HG03025 (cell line): ENCODE measurements at regions not wholly inside any gene's neighbourhood (a gene's known extent, or its start where the extent isn't known, plus 50 kb on each side); places are given as distances from the start of the nearest gene placed in this dataset.
"Not testable (repeated sequence)": the region's sequence is repeated elsewhere in the genome, so short reads cannot be mapped to it uniquely, and the experiment has no call there.

ENCODE experiments used
- ATAC-seq: cut with Tn5 transposase; IDR thresholded peaks from one replicate; pipeline ENCODE4 v1.9.1; 2021; ENCODE audit warnings: mild to moderate bottlenecking, moderate library complexity; ENCODE audit not compliant: unreplicated experiment, low FRiP score

GRCh38 chr5:30414078-30414477 is 779.4 kb upstream of the CDH6 start:
- no peak for ATAC-seq

GRCh38 chr5:30413540-30413939 is 779.9 kb upstream of the CDH6 start:
- no peak for ATAC-seq

DNA sequence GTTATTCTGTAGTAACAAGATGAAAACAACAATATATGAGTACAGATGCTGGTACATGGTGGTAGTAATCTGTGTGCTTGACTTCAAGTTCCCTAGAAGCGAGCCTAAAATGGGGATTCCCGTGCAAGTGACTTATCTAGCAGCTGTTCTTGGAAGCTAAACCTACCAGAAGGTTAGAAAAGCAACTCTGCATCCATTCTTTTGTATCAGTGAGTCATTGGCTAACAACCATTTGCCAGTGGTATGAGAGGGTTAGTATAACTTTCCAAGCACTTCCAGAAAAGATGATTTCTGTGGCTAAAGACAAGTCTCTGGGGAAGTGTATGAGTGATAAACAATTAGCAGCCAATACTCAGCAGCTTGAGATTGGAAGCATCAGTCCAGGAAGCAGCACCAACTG is 787.7 kb upstream of the CDH6 start:
- no peak for ATAC-seq

DNA sequence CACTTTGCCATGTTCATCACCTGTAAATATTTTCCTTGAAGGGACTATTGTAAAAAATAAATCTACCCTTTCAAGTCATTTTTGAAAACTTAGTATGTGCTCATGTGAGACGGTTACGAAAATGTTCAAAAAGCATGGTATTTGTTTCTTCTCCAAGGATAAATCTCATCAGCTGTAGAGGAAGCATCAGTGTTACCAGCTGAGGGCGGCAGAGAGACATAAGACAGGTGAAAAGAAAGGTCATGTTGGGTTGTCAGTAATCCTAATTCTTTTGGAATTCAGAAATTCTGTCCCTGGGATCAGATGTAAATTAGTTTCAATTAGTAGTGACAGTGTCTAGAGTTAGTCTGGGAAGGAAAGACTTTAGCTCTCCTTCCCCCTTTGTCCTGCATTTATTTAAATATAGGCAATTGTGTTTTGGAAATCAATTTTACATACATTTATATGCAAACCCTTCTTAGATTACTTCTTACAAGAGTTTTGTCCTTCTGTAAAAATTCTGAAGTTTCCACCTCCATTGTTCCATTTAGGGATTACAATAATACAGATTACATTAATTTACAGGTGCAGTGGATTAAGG is 791.9 kb upstream of the CDH6 start:
- ATAC-seq, result no peak

- no peak for ATAC-seq
Measured at GRCh38 chr5:30398423-30398822, 795.1 kb upstream of the CDH6 start.

- ATAC-seq, result no peak
Measured at GRCh38 chr5:30392897-30393296, 800.6 kb upstream of the CDH6 start.

GRCh38 chr5:30390095-30390494 is 803.4 kb upstream of the CDH6 start:
- no peak for ATAC-seq

GRCh38 chr5:30387974-30388632 is 805.4 kb upstream of the CDH6 start:
- no peak for ATAC-seq

DNA sequence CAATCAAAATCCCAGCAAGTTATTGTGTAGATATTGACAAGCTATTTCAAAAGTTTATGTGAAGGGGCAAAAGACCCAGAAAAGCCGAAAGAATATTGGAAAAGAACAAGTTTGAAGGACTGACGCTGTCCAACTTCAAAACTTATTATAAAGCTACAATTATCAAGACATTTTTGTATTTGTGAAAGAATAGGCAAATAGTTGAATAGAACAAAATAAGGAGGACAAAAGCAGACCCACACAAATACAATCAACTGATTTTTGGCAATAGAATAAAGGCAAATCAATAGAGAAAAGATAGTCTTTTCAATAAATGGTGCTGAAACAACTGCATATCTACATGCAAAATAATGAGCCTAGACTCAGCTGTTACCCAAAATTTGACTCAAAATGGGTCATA is 807.7 kb upstream of the CDH6 start:
- ATAC-seq, result no peak

DNA sequence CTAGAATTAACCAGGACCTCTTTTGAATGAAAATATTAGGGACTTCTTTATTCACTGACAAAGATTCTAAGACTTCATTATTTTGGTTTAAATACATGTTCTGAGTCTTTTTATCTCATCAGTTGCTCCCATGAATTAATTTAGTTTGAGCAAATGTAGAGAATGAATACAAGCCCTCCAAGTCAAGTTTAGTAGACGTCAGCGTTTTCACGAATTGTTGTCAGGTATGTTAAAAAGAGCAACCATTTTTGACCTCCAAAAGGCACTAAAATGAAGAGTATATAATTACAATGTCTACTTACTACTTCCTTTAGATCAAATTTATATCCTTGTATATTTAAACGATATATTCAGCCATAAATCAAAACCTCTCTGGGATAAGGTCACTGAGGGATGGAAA is 809.3 kb upstream of the CDH6 start:
- no peak for ATAC-seq

DNA sequence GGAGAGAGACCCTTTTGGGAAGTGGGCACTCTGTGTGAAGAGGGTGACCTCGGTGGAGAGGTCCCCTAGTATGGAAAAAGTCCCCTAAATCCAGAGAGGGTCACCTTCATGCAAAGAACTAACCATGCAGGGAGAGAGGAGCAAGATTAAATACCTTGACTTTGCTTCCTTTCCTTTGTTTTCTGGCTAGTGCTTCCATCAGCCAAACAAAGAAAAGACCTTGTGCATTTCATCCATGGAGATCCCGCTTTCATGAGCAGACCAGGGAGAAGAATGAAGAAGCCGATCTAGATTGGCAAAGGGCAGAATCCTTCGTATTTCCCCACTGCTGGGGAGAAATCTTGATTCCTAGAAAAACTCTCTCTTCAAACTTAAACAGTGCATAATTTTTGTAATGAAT is 813.3 kb upstream of the CDH6 start:
- ATAC-seq, result no peak

DNA sequence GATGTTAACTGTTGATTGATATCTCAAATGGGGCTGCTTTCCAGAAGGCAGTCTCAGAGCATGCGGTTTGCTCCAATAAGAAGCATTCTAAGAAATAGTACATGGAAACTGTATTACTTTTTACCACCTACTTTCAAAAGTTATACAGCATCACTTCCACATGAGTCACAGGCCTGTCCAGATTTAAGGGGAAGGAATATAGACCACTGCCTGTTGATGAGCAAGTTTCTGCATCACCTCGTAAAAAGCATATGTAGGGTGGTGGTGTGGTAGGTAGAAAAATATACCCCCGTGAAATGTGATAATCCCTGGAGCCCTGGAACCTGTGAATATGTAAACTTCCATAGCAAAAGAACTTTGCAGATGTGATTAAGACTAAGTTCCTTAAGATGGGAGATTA is 816.6 kb upstream of the CDH6 start:
- ATAC-seq, result no peak

- no peak for ATAC-seq
Measured at GRCh38 chr5:30368064-30368463, 825.4 kb upstream of the CDH6 start.

- not testable (repeated sequence) for ATAC-seq
Measured at GRCh38 chr5:30365031-30365430, 828.5 kb upstream of the CDH6 start.

GRCh38 chr5:30357371-30357770 is 836.1 kb upstream of the CDH6 start:
- ATAC-seq, result no peak

DNA sequence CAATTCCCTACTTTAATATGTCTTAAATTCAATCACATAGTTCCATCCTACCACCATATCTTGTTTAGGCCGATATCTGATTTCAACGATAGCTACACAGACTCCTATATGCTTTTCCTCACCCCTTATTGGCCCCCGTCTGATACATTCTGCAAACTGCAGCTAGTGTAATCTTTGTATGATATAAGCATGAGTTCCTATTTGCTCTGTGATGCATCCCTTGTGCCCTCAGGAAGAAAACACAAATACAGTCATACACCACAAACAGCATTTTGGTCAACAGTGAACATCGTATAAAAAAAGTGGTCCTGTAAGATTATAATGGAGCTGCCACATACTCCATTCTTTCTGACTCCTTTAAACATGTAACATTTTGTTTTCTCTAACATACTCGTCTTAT is 837.8 kb upstream of the CDH6 start:
- no peak for ATAC-seq

GRCh38 chr5:30347858-30348257 is 845.6 kb upstream of the CDH6 start:
- ATAC-seq, result no peak

DNA sequence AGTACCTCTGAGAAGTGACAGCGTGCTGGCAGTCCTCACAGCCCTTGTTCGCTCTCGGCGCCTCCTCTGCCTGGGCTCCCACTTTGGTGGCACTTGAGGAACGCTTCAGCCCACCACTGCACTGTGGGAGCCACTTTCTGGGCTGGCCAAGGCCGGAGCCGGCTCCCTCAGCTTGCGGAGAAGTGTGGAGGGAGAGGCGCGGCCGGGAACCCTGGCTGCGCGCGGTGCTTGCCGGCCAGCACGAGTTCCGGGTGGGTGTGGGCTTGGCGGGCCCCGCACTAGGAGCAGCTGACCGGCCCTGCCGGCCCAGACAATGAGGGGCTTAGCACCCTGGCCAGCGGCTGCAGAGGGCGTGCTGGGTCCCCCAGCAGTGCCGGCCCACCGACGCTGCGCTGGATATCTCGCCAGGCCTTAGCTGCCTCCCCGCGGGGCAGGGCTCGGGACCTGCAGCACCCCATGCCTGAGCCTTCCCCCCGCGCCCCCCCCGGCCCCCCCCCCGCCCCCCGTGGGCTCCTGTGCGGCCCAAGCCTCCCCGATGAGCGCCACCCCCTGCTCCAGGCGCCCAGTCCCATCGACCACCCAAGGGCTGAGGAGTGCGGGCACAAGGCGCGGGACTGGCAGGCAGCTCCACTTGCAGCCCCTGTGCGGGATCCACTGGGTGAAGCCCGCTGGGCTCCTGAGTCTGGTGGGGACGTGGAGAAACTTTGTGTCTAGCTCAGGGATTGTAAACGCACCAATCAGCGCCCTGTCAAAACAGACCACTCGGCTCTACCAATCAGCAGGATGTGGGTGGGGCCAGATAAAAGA is 847.7 kb upstream of the CDH6 start:
- ATAC-seq, result not testable (repeated sequence)

GRCh38 chr5:30343707-30344106 is 849.8 kb upstream of the CDH6 start:
- no peak for ATAC-seq

- no peak for ATAC-seq
Measured at GRCh38 chr5:30341466-30341865, 852.0 kb upstream of the CDH6 start.

DNA sequence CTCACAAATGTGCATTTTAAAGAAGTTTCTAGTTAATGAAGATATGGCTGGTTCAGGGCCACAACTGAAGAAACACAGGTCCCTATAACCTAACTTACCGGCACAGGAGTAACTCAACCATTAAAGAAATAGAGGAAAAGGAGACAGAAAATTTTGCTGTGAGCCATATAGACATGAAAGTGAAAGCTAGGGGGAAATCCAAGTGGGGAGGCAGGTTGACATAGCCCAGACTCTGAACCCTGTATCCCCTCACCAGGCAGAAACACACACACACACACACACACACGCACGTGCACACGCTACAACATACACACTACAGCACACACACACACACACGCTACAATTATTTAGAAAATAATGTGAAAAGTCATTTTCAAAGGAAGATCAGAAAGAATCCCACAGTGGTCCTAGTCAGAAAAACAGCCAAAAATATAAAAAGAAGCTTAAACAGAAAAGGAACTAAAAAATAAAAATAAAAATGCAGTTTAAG is 856.4 kb upstream of the CDH6 start:
- no peak for ATAC-seq

DNA sequence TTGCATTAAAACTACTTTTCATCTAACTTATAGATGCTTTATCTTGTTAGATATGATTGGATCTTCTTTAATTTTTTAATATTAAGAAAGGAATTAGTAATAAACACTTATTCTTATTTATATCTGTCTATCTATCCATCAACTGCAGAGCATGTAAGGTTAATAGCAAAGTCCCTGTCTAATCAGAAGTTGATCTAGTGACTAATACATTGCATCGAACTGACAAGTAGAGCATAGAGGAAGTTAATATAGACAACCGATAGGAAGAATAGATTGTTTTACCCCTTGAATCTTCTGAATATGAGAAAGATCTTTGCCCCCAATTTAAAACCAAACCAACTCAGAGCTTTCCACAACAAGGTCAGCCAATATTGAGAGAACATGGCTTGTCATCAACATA is 862.0 kb upstream of the CDH6 start:
- no peak for ATAC-seq
